Natural killer cell (primary cell): ENCODE measurements at regions not wholly inside any gene's neighbourhood (a gene's known extent, or its start where the extent isn't known, plus 50 kb on each side); places are given as distances from the start of the nearest gene placed in this dataset.

ENCODE experiments used
- ATAC-seq, 3 donors: fragments of 150-1000 bp in 2 of 3; fragments of 200-7000 bp in 1 of 3; cut with Tn5 transposase; 1 replicate in 1 of 3; 2 replicates in 2 of 3; pipeline ENCODE4 v1.10.0; 2021; ENCODE audit warnings: mild to moderate bottlenecking in 2 of 3, moderate library complexity in 2 of 3
- DNase-seq, 2 donors: peaks; one replicate each; pipeline versions ENCODE4 v3.0.0 to v3.0.0-alpha.2; 2013 to 2021; ENCODE audit warnings: mixed read lengths in 1 of 2
- H3K27ac ChIP-seq: one replicate; pipeline ENCODE4 v1.5.1; 2013; ENCODE audit warnings: mild to moderate bottlenecking, low read length
- H3K27me3 ChIP-seq: one replicate; pipeline ENCODE4 v1.6.1; 2013; ENCODE audit warnings: low read length; ENCODE audit not compliant: control insufficient read depth, insufficient read depth
- H3K36me3 ChIP-seq: one replicate; pipeline ENCODE4 v1.6.1; 2013; ENCODE audit warnings: low read length; ENCODE audit not compliant: control insufficient read depth, insufficient read depth
- H3K4me1 ChIP-seq: one replicate; pipeline ENCODE4 v1.6.1; 2013; ENCODE audit warnings: low read length; ENCODE audit not compliant: control insufficient read depth, insufficient read depth
- H3K4me3 ChIP-seq: one replicate; pipeline ENCODE4 v1.5.1; 2013; ENCODE audit warnings: low read length
- H3K9me3 ChIP-seq: one replicate; pipeline ENCODE4 v1.6.1; 2013; ENCODE audit warnings: low read length; ENCODE audit not compliant: control insufficient read depth, insufficient read depth
- H3K27ac Mint-ChIP-seq, 2 donors: one replicate each; pipeline ENCODE4 v1.8.0; 2022; ENCODE audit warnings: mild to moderate bottlenecking in 2 of 2, mixed read lengths in 2 of 2, moderate library complexity in 1 of 2
- H3K27me3 Mint-ChIP-seq, 2 donors: one replicate each; pipeline ENCODE4 v1.8.0; 2022; ENCODE audit warnings: low read depth in 2 of 2, mixed read lengths in 2 of 2
- H3K36me3 Mint-ChIP-seq: one replicate; pipeline ENCODE4 v1.8.0; 2022; ENCODE audit warnings: mixed read lengths
- H3K4me1 Mint-ChIP-seq, 2 donors: one replicate each; pipeline ENCODE4 v1.8.0; 2022; ENCODE audit warnings: mixed read lengths in 2 of 2
- H3K4me3 Mint-ChIP-seq: one replicate; pipeline ENCODE4 v1.8.0; 2022; ENCODE audit warnings: mild to moderate bottlenecking, moderate library complexity, mixed read lengths
- H3K9me3 Mint-ChIP-seq, 2 donors: one replicate each; pipeline ENCODE4 v1.8.0; 2022; ENCODE audit warnings: mixed read lengths in 2 of 2
- CTCF ChIP-seq: fragments of 200-600 bp; IDR thresholded peaks from one replicate; pipeline ENCODE4 v1.8.0; 2022; ENCODE audit warnings: antibody characterized with exemption
- WGBS: methylation state at CpG from one replicate; pipeline ENCODE4 v1.1.7; 2013; ENCODE audit warnings: missing lambda C conversion rate; ENCODE audit not compliant: insufficient coverage; 5-methylcytosine and 5-hydroxymethylcytosine counted together
- intact Hi-C: fragments of 100-400 bp; cut with micrococcal nuclease; formaldehyde crosslinking; loops from one replicate; pipeline ENCODE4 v1.14.2; 2022

GRCh38 chr18:45359275-45360009 is 255.8 kb upstream of the SLC14A2 start:
- no peaks in the 10 kb centered on the region for H3K36me3 Mint-ChIP-seq
- intact Hi-C loops, result no loop called here
- no peaks in the 10 kb centered on the region for H3K9me3 ChIP-seq
- H3K27ac Mint-ChIP-seq, result no peak overlapping the region
- H3K27ac ChIP-seq, result no peak overlapping the region
- H3K27me3 Mint-ChIP-seq, result peaks cover 19 to 26% of the 10 kb centered on the region in 2 donors
- 93% methylated on average over 7 of the region's 7 CpGs for WGBS
- no peaks in the 10 kb centered on the region for H3K36me3 ChIP-seq
- no peaks in the 10 kb centered on the region for H3K4me1 Mint-ChIP-seq
- no peak for TF ChIP-seq CTCF
- DNase-seq (no peak), ATAC-seq (no peak)
- H3K4me1 ChIP-seq, result no peaks in the 10 kb centered on the region
- H3K9me3 Mint-ChIP-seq, result no peaks in the 10 kb centered on the region
- no peak overlapping the region for H3K4me3 Mint-ChIP-seq
- no peak overlapping the region for H3K4me3 ChIP-seq
- no peaks in the 10 kb centered on the region for H3K27me3 ChIP-seq

- Histone ChIP-seq H3K27ac (no peak overlapping the region), H3K9me3 (no peaks in the 10 kb centered on the region), H3K36me3 (no peaks in the 10 kb centered on the region), H3K27me3 (no peaks in the 10 kb centered on the region), H3K4me3 (no peak overlapping the region), H3K4me1 (no peaks in the 10 kb centered on the region)
- Mint-ChIP-seq H3K4me3 (no peak overlapping the region), H3K36me3 (no peaks in the 10 kb centered on the region), H3K4me1 (no peaks in the 10 kb centered on the region), H3K9me3 (no peaks in the 10 kb centered on the region), H3K27me3 (peaks cover 23 to 36% of the 10 kb centered on the region in 2 donors), H3K27ac (no peak overlapping the region)
- no peak for DNase-seq
- ATAC-seq, result no peak
- no peak for TF ChIP-seq CTCF
- WGBS, result 95% methylated on average over 4 of the region's 4 CpGs
- intact Hi-C loops, result no loop called here
Observed at GRCh38 chr18:45361125-45361851, 254.0 kb upstream of the SLC14A2 start.

DNA sequence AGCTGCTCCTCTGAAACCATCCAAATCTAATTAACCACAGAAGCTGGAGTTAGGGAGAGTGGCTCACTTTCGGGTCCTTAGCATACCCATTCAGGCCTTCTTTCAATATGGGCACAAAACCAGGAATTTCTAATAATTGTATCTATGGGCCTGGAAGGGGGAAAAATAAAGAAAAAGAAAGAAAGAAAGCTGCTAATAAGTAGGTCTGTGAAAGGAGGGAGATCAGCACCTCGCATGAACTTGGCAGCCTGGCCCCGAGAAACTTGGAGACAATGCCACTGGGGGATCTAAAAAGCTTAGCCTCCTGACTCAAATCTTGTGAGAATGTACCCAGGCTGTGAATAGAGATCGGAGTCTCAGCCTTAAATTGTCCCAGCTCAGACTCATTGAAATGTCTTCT is 252.1 kb upstream of the SLC14A2 start:
- Mint-ChIP-seq H3K27ac (no peak overlapping the region), H3K4me3 (no peak overlapping the region), H3K9me3 (no peaks in the 10 kb centered on the region), H3K36me3 (no peaks in the 10 kb centered on the region), H3K4me1 (no peaks in the 10 kb centered on the region), H3K27me3 (peaks cover 30 to 47% of the 10 kb centered on the region in 2 donors)
- H3K27ac ChIP-seq, result no peak overlapping the region
- H3K4me3 ChIP-seq, result no peak overlapping the region
- H3K27me3 ChIP-seq, result no peaks in the 10 kb centered on the region
- ATAC-seq (no peak), DNase-seq (no peak)
- intact Hi-C loops, result no loop called here
- H3K9me3 ChIP-seq, result no peaks in the 10 kb centered on the region
- H3K4me1 ChIP-seq, result no peaks in the 10 kb centered on the region
- 86% methylated on average over 3 of the region's 4 CpGs for WGBS
- H3K36me3 ChIP-seq, result no peaks in the 10 kb centered on the region
- TF ChIP-seq CTCF, result no peak
